Kidney (tissue), 13 donors: ENCODE measurements at regions not wholly inside any gene's neighbourhood (a gene's known extent, or its start where the extent isn't known, plus 50 kb on each side); places are given as distances from the start of the nearest gene placed in this dataset.

Experiments used
- DNase-seq, 5 donors: peaks; one replicate each; pipeline ENCODE4 v3.0.0-alpha.2; 2013 to 2020
- FAIRE-seq: peaks from 2 replicates; lab custom pipeline; 2012; peaks lifted over from hg19 to GRCh38; lab: Jason Lieb, UNC
- H3K27ac ChIP-seq, 2 donors: one replicate each; pipeline ENCODE4 v1.7.0; 2013; ENCODE audit warnings: low read depth in 2 of 2, low read length in 2 of 2, inconsistent platforms in 1 of 2
- H3K27me3 ChIP-seq: one replicate; pipeline ENCODE4 v1.7.1; 2013; ENCODE audit warnings: low read length, inconsistent platforms; ENCODE audit not compliant: control insufficient read depth, insufficient read depth
- H3K36me3 ChIP-seq, 3 donors: one replicate each; pipeline versions ENCODE4 v1.7.0 to v1.7.1; 2013; ENCODE audit warnings: low read length in 3 of 3, control low read depth in 1 of 3, inconsistent platforms in 1 of 3; ENCODE audit not compliant: insufficient read depth in 3 of 3, control insufficient read depth in 2 of 3
- H3K4me1 ChIP-seq, 3 donors: one replicate each; pipeline versions ENCODE4 v1.7.0 to v1.7.1; 2013; ENCODE audit warnings: low read length in 3 of 3, inconsistent platforms in 1 of 3, low read depth in 1 of 3; ENCODE audit not compliant: control insufficient read depth in 2 of 3, insufficient read depth in 2 of 3
- H3K4me3 ChIP-seq, 3 donors: one replicate each; pipeline versions ENCODE4 v1.7.0 to v1.8.1; 2013; ENCODE audit warnings: low read length in 3 of 3, control low read depth in 1 of 3, inconsistent platforms in 1 of 3
- H3K9ac ChIP-seq, 3 donors: one replicate each; pipeline versions ENCODE4 v1.7.0 to v1.7.1; 2013; ENCODE audit warnings: low read length in 3 of 3, control low read depth in 1 of 3, inconsistent platforms in 1 of 3
- H3K9me3 ChIP-seq, 3 donors: one replicate each; pipeline versions ENCODE4 v1.7.0 to v1.7.1; 2013; ENCODE audit warnings: low read length in 3 of 3, control low read depth in 1 of 3, inconsistent platforms in 1 of 3; ENCODE audit not compliant: control insufficient read depth in 2 of 3, insufficient read depth in 1 of 3
- CTCF ChIP-seq: IDR thresholded peaks from 3 replicates; pipeline ENCODE4 v1.5.1; 2012; ENCODE audit warnings: mild to moderate bottlenecking, moderate library complexity, borderline replicate concordance; ENCODE audit not compliant: insufficient read depth; ENCODE audit errors: extremely low read depth
- intact Hi-C: fragments of 100-400 bp; cut with DNase I; formaldehyde crosslinking; loops from one replicate; pipeline ENCODE4 v1.11.1; 2022
- donor health status: control.
- donor health status: control.
- donor health status: control.
- donor health status: control.
- donor health status: control.
- donor health status: DM: yes; HTN: yes; CAD: no.
- donor health status: Normal renal cell carcinoma (clear cell type).

GRCh38 chr22:48876951-48877350 lies 950.7 kb downstream of the BRD1 start:
- Histone ChIP-seq H3K27ac (no peak overlapping the region), H3K4me1 (no peaks in the 10 kb centered on the region), H3K36me3 (peaks cover 0 to 1% (median 0%) of the 10 kb centered on the region in 3 donors), H3K27me3 (no peaks in the 10 kb centered on the region), H3K4me3 (no peak overlapping the region), H3K9ac (no peak overlapping the region), H3K9me3 (peaks cover 0 to 2% (median 0%) of the 10 kb centered on the region in 3 donors)
- no peak for TF ChIP-seq CTCF
- intact Hi-C loops, result no loop called here
- FAIRE-seq, result no peak
- DNase-seq, result no peak

GRCh38 chr22:48874956-48875355 lies 952.7 kb downstream of the BRD1 start:
- Histone ChIP-seq H3K9me3 (no peaks in the 10 kb centered on the region), H3K4me1 (no peaks in the 10 kb centered on the region), H3K9ac (no peak overlapping the region), H3K36me3 (no peaks in the 10 kb centered on the region), H3K4me3 (no peak overlapping the region), H3K27ac (no peak overlapping the region), H3K27me3 (no peaks in the 10 kb centered on the region)
- FAIRE-seq (no peak), DNase-seq (no peak)
- TF ChIP-seq CTCF, result no peak
- intact Hi-C loops, result no loop called here

- H3K36me3 ChIP-seq, result no peaks in the 10 kb centered on the region
- no peak for FAIRE-seq
- no peak for DNase-seq
- no peak overlapping the region for H3K9ac ChIP-seq
- peaks cover 0 to 3% (median 0%) of the 10 kb centered on the region in 3 donors for H3K9me3 ChIP-seq
- no peak for TF ChIP-seq CTCF
- H3K27ac ChIP-seq, result no peak overlapping the region
- H3K4me3 ChIP-seq, result no peak overlapping the region
- H3K4me1 ChIP-seq, result no peaks in the 10 kb centered on the region
- intact Hi-C loops, result no loop called here
- H3K27me3 ChIP-seq, result no peaks in the 10 kb centered on the region
Observed at GRCh38 chr22:48873191-48873520, 954.5 kb downstream of the BRD1 start.
